K562 (cell line): ENCODE measurements at regions not wholly inside any gene's neighbourhood (a gene's known extent, or its start where the extent isn't known, plus 50 kb on each side); places are given as distances from the start of the nearest gene placed in this dataset.

Source experiments
- BRF1 ChIP-seq: IDR thresholded peaks from 3 replicates; pipeline ENCODE4 v1.6.1; 2011; ENCODE audit warnings: borderline replicate concordance, mild to moderate bottlenecking; ENCODE audit not compliant: insufficient read length; ENCODE audit errors: extremely low read depth
- MCM2 ChIP-seq: fragments of 450-650 bp; IDR thresholded peaks from 2 replicates; pipeline ENCODE4 v1.6.1; 2017; ENCODE audit warnings: low read depth, mild to moderate bottlenecking
- MYC ChIP-seq, 2 experiments: fragments of 250-450 bp in 1 of 2; sonication (Bioruptor Pico) in 1 of 2; IDR thresholded peaks; 2 replicates each; pipeline versions ENCODE4 v1.5.1 to v1.6.1; 2012 to 2021; ENCODE audit warnings: low read depth in 2 of 2, borderline replicate concordance in 1 of 2, improper control_type of control experiment in 1 of 2, low read length in 1 of 2, mild to moderate bottlenecking in 1 of 2, moderate library complexity in 1 of 2
- RCOR1 ChIP-seq, 2 experiments: IDR thresholded peaks; 2 replicates each; pipeline ENCODE4 v1.6.1; 2012; ENCODE audit warnings: low read depth in 2 of 2, low read length in 2 of 2, borderline replicate concordance in 1 of 2, improper control_type of control experiment in 1 of 2
- ZNF134 ChIP-seq: fragments of 250-450 bp; sonication (Bioruptor Pico); conservative IDR thresholded peaks from 2 replicates; pipeline ENCODE4 v1.4.0; 2020
- ZNF384 ChIP-seq: IDR thresholded peaks from 2 replicates; pipeline ENCODE4 v1.6.1; 2012; ENCODE audit warnings: low read depth, low read length, improper control_type of control experiment
- ZNF668 ChIP-seq: fragments of 250-450 bp; sonication (Bioruptor Pico); IDR thresholded peaks from 2 replicates; pipeline ENCODE4 v1.8.0; 2022; ENCODE audit warnings: mild to moderate bottlenecking, inconsistent platforms
- ZNF75A ChIP-seq: fragments of 450-650 bp; formaldehyde crosslinking; IDR thresholded peaks from 2 replicates; pipeline ENCODE4 v1.4.0; 2020; ENCODE audit warnings: mild to moderate bottlenecking
- TF ChIP-seq, protein P1 (sequence below): fragments of 450-650 bp; conservative IDR thresholded peaks from 2 replicates; pipeline ENCODE4 v1.6.1; 2016; ENCODE audit warnings: missing genetic modification characterization, low read depth, mild to moderate bottlenecking, control low read depth, missing compliant biosample characterization
- TF ChIP-seq, protein P2 (sequence below): fragments of 450-650 bp; IDR thresholded peaks from 2 replicates; pipeline ENCODE4 v1.6.1; 2016; ENCODE audit warnings: mild to moderate bottlenecking, moderate library complexity
- TF ChIP-seq, protein P3 (sequence below): fragments of 250-450 bp; sonication (Bioruptor Pico); IDR thresholded peaks from 2 replicates; pipeline ENCODE4 v1.4.0; 2020; ENCODE audit warnings: mild to moderate bottlenecking, moderate library complexity, borderline replicate concordance

DNA sequence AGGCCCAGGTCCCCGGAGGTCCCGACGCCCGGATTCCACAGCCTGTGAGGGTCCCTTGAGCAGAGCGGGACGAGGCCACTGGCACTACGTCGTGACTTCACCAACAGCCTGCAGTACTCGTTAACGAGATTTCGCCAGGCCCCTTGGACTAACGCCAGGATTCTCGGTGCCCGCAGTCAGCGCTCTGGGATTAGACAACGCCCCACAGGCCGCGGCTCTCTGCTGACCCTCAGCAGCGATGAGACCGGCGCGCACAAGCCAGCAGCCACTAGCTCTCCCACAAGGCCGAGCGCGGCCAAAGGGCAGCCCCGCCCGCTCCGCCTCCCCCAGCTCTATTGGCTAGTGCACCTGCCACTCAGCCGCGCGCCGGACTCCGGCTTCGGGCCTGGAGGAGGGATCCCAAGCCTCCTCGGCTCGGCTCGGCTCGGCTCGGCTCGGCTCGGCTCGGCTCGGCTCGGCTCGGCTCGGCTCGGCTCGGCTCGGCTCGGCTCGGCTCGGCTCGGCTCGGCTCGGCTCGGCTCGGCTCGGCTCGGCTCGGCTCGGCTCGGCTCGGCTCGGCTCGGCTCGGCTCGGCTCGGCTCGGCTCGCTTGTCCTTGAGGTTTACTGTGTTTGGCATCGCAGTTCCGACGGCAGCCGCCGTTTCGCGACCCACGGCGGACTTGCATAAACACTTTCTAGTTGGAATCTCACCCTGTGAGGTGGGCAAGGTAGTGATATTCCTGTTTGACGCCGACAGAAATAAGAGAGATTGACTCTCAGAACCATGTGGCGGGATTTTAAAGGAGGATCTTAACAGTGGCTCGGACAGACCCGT lies 231.7 kb upstream of the SERP2 start (continued):
- TF ChIP-seq ZNF75A = no peak
- TF ChIP-seq MYC (IDR thresholded peaks at IDR 0.05; ENCODE audit: low read depth, low read length) = no peak; the same call in 1 of the 2 replicates
- TF ChIP-seq MYC (CRISPR knock-in tag; IDR thresholded peaks at IDR 0.05; ENCODE audit: borderline replicate concordance, low read depth) = no peak
- TF ChIP-seq, protein P1, sequence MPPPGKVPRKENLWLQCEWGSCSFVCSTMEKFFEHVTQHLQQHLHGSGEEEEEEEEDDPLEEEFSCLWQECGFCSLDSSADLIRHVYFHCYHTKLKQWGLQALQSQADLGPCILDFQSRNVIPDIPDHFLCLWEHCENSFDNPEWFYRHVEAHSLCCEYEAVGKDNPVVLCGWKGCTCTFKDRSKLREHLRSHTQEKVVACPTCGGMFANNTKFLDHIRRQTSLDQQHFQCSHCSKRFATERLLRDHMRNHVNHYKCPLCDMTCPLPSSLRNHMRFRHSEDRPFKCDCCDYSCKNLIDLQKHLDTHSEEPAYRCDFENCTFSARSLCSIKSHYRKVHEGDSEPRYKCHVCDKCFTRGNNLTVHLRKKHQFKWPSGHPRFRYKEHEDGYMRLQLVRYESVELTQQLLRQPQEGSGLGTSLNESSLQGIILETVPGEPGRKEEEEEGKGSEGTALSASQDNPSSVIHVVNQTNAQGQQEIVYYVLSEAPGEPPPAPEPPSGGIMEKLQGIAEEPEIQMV (tag) = no peak
- TF ChIP-seq BRF1 = no peak
- no peak for TF ChIP-seq RCOR1 (IDR thresholded peaks at IDR 0.05; ENCODE audit: borderline replicate concordance in 1 of 2, low read depth in 2 of 2, low read length in 2 of 2)
- no peak for TF ChIP-seq ZNF134 (CRISPR knock-in tag)
- no peak for TF ChIP-seq ZNF384
- no peak for TF ChIP-seq MCM2
- TF ChIP-seq, protein P2, sequence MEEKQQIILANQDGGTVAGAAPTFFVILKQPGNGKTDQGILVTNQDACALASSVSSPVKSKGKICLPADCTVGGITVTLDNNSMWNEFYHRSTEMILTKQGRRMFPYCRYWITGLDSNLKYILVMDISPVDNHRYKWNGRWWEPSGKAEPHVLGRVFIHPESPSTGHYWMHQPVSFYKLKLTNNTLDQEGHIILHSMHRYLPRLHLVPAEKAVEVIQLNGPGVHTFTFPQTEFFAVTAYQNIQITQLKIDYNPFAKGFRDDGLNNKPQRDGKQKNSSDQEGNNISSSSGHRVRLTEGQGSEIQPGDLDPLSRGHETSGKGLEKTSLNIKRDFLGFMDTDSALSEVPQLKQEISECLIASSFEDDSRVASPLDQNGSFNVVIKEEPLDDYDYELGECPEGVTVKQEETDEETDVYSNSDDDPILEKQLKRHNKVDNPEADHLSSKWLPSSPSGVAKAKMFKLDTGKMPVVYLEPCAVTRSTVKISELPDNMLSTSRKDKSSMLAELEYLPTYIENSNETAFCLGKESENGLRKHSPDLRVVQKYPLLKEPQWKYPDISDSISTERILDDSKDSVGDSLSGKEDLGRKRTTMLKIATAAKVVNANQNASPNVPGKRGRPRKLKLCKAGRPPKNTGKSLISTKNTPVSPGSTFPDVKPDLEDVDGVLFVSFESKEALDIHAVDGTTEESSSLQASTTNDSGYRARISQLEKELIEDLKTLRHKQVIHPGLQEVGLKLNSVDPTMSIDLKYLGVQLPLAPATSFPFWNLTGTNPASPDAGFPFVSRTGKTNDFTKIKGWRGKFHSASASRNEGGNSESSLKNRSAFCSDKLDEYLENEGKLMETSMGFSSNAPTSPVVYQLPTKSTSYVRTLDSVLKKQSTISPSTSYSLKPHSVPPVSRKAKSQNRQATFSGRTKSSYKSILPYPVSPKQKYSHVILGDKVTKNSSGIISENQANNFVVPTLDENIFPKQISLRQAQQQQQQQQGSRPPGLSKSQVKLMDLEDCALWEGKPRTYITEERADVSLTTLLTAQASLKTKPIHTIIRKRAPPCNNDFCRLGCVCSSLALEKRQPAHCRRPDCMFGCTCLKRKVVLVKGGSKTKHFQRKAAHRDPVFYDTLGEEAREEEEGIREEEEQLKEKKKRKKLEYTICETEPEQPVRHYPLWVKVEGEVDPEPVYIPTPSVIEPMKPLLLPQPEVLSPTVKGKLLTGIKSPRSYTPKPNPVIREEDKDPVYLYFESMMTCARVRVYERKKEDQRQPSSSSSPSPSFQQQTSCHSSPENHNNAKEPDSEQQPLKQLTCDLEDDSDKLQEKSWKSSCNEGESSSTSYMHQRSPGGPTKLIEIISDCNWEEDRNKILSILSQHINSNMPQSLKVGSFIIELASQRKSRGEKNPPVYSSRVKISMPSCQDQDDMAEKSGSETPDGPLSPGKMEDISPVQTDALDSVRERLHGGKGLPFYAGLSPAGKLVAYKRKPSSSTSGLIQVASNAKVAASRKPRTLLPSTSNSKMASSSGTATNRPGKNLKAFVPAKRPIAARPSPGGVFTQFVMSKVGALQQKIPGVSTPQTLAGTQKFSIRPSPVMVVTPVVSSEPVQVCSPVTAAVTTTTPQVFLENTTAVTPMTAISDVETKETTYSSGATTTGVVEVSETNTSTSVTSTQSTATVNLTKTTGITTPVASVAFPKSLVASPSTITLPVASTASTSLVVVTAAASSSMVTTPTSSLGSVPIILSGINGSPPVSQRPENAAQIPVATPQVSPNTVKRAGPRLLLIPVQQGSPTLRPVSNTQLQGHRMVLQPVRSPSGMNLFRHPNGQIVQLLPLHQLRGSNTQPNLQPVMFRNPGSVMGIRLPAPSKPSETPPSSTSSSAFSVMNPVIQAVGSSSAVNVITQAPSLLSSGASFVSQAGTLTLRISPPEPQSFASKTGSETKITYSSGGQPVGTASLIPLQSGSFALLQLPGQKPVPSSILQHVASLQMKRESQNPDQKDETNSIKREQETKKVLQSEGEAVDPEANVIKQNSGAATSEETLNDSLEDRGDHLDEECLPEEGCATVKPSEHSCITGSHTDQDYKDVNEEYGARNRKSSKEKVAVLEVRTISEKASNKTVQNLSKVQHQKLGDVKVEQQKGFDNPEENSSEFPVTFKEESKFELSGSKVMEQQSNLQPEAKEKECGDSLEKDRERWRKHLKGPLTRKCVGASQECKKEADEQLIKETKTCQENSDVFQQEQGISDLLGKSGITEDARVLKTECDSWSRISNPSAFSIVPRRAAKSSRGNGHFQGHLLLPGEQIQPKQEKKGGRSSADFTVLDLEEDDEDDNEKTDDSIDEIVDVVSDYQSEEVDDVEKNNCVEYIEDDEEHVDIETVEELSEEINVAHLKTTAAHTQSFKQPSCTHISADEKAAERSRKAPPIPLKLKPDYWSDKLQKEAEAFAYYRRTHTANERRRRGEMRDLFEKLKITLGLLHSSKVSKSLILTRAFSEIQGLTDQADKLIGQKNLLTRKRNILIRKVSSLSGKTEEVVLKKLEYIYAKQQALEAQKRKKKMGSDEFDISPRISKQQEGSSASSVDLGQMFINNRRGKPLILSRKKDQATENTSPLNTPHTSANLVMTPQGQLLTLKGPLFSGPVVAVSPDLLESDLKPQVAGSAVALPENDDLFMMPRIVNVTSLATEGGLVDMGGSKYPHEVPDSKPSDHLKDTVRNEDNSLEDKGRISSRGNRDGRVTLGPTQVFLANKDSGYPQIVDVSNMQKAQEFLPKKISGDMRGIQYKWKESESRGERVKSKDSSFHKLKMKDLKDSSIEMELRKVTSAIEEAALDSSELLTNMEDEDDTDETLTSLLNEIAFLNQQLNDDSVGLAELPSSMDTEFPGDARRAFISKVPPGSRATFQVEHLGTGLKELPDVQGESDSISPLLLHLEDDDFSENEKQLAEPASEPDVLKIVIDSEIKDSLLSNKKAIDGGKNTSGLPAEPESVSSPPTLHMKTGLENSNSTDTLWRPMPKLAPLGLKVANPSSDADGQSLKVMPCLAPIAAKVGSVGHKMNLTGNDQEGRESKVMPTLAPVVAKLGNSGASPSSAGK = peak; percentile 84
- TF ChIP-seq, protein P3, sequence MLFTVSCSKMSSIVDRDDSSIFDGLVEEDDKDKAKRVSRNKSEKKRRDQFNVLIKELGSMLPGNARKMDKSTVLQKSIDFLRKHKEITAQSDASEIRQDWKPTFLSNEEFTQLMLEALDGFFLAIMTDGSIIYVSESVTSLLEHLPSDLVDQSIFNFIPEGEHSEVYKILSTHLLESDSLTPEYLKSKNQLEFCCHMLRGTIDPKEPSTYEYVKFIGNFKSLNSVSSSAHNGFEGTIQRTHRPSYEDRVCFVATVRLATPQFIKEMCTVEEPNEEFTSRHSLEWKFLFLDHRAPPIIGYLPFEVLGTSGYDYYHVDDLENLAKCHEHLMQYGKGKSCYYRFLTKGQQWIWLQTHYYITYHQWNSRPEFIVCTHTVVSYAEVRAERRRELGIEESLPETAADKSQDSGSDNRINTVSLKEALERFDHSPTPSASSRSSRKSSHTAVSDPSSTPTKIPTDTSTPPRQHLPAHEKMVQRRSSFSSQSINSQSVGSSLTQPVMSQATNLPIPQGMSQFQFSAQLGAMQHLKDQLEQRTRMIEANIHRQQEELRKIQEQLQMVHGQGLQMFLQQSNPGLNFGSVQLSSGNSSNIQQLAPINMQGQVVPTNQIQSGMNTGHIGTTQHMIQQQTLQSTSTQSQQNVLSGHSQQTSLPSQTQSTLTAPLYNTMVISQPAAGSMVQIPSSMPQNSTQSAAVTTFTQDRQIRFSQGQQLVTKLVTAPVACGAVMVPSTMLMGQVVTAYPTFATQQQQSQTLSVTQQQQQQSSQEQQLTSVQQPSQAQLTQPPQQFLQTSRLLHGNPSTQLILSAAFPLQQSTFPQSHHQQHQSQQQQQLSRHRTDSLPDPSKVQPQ = no peak
- TF ChIP-seq ZNF668 (CRISPR knock-in tag) = no peak
